ENCODE measurements at regions not wholly inside any gene's neighbourhood (a gene's known extent, or its start where the extent isn't known, plus 50 kb on each side); places are given as distances from the start of the nearest gene placed in this dataset.

DNA sequence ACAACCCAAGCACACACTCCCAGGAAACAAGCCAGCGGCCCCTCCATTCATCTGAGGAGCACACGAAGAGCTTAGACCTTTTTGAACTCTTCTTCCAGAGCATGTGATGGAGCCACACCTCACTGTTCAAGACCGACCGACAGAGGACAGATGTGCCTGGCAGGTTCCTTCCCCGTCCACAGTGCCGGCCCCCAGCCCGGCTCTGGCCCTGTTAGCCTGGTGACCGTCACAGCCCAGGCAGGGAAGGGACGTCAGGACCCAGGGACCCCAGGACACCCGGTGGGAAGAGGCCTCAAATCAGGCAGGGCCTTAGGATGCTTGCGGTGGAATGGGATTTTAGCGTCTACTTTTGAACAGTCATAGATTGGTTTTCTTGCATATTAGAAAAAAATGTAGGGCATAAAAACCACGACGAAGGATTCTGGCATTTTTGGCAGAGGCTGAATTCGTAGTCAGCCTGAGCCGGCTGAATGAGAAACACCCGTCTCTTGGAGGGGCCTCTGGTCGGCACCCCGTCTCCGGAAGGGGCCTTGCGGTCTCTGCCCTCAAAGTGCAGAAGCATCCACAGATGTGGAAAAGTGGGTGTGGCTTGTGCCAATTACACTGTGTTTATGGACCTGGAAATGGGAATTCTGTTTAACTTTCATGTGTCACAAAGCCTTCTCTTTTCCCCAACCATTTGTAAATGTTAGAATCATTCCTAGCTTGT is 79.3 kb downstream of the SIK1 start:
- H3K36me3 ChIP-seq (ENCODE audit: control insufficient read depth, insufficient read depth, low read length): no peaks in the 10 kb centered on the region
- no peaks in the 10 kb centered on the region for H3K27me3 ChIP-seq (ENCODE audit: control insufficient read depth, insufficient read depth, low read length)
- DNase-seq (ENCODE audit: low read depth) (no peak), FAIRE-seq (no peak)
- no peak overlapping the region for H3K4me3 ChIP-seq (ENCODE audit: low read depth, low read length)
- no peak for TF ChIP-seq CTCF (IDR thresholded peaks at IDR 0.05; ENCODE audit: insufficient read depth, low read length, severe bottlenecking)

- FAIRE-seq (no peak), DNase-seq (ENCODE audit: low read depth) (no peak)
- TF ChIP-seq CTCF (IDR thresholded peaks at IDR 0.05; ENCODE audit: insufficient read depth, low read length, severe bottlenecking): no peak
- H3K27me3 ChIP-seq (ENCODE audit: control insufficient read depth, insufficient read depth, low read length): no peaks in the 10 kb centered on the region
- no peak overlapping the region for H3K4me3 ChIP-seq (ENCODE audit: low read depth, low read length)
- H3K36me3 ChIP-seq (ENCODE audit: control insufficient read depth, insufficient read depth, low read length): no peaks in the 10 kb centered on the region
Measured at GRCh38 chr21:43346551-43346950, 80.4 kb downstream of the SIK1 start.

GRCh38 chr21:43345746-43346409 is 81.1 kb downstream of the SIK1 start:
- FAIRE-seq (no peak), DNase-seq (ENCODE audit: low read depth) (peak; percentile 80)
- no peak for TF ChIP-seq CTCF (IDR thresholded peaks at IDR 0.05; ENCODE audit: insufficient read depth, low read length, severe bottlenecking)
- no peak overlapping the region for H3K4me3 ChIP-seq (ENCODE audit: low read depth, low read length)
- no peaks in the 10 kb centered on the region for H3K27me3 ChIP-seq (ENCODE audit: control insufficient read depth, insufficient read depth, low read length)
- H3K36me3 ChIP-seq (ENCODE audit: control insufficient read depth, insufficient read depth, low read length): no peaks in the 10 kb centered on the region

- no peak for DNase-seq (ENCODE audit: low read depth)
- no peak for FAIRE-seq
- TF ChIP-seq CTCF (IDR thresholded peaks at IDR 0.05; ENCODE audit: insufficient read depth, low read length, severe bottlenecking): no peak
- Histone ChIP-seq H3K4me3 (ENCODE audit: low read depth, low read length) (no peak overlapping the region), H3K27me3 (ENCODE audit: control insufficient read depth, insufficient read depth, low read length) (no peaks in the 10 kb centered on the region), H3K36me3 (ENCODE audit: control insufficient read depth, insufficient read depth, low read length) (no peaks in the 10 kb centered on the region)
Measured at GRCh38 chr21:43345046-43345745, 81.7 kb downstream of the SIK1 start.

GRCh38 chr21:43343992-43344886 is 82.7 kb downstream of the SIK1 start:
- Histone ChIP-seq H3K36me3 (ENCODE audit: control insufficient read depth, insufficient read depth, low read length) (no peaks in the 10 kb centered on the region), H3K4me3 (ENCODE audit: low read depth, low read length) (no peak overlapping the region), H3K27me3 (ENCODE audit: control insufficient read depth, insufficient read depth, low read length) (no peaks in the 10 kb centered on the region)
- DNase-seq (ENCODE audit: low read depth) (peak; percentile 57), FAIRE-seq (no peak)
- no peak for TF ChIP-seq CTCF (IDR thresholded peaks at IDR 0.05; ENCODE audit: insufficient read depth, low read length, severe bottlenecking)

All from bronchial epithelial cell (primary cell).